ENCODE measurements at regions not wholly inside any gene's neighbourhood (a gene's known extent, or its start where the extent isn't known, plus 50 kb on each side); places are given as distances from the start of the nearest gene placed in this dataset.
"Not testable (repeated sequence)": the region's sequence is repeated elsewhere in the genome, so short reads cannot be mapped to it uniquely, and the experiment has no call there.

DNA sequence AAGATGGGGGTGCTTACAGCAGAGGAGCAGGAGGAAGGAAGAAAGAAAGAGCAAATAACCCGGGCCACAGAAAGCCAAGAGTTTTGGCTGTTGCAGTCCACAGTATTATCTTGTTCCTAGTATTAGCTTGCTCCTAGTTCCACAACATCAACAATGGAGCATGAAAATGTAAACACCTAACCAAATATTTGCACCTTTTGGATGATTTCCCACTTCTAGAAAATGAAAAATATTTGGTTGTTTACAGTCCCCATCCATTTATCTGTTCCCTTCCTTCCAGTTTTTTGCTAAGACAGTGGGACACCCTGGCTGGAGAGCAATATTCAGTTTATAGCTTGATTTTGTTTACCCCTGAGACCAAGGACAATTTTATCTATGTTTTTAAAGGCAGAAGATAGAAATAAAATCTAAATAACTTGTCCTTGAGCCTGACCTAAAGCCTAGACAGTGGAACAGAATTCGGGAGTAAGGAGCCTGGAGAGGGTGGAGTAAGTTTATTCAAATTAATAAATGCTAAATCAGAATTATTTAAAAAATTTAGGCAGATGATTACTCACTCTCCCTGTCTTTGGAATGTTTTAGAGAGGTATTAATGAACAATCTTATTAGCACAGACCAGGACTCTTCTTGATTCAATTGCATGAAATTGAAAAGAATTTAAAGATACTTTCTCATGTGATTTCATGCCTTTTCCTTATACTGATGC lies 51.6 kb downstream of the RESF1 start:
- DNase-seq (ENCODE audit: low spot score): no peak

DNA sequence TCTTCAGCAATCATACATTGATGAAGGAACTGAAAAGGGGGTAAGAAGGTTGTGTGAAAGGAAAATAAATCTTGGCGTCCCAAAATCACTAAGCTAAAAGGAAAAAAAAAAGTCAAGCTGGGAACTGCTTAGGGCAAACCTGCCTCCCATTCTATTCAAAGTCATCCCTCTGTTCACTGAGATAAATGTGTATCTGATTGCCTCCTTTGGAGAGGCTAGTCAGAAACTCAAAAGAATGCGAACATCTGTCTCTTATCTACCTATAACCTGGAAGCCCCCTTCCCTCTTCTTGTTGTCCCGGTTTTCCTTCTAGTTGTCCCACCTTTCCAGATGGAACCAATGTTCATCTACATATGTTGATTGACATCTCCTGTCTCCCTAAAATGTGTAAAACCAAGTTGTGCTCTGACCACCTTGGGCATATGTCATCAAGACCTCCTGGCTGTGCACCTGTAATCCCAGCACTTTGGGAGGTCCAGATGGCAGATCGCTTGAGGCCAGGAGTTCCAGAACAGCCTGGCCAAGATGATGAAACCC lies 53.1 kb downstream of the RESF1 start:
- DNase-seq (ENCODE audit: low spot score): no peak

DNA sequence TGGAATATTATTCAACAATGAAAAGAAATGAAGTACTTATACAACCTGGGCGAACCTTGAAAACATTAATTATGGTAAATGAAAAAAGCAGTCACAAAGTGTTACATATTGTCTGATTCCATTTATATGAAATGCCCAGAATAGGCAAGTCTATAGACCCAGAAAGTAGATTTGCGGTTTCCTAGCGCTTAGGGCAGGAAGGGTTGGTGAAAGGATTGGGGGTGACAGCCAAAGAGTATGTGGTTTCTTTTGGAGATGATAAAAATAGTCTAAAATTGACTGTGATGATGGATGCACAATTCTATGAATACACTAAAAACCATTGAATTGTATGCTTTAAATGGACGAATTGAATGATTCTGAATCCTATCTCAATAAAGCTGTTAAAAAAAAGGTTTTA lies 55.8 kb downstream of the RESF1 start:
- no peak for DNase-seq (ENCODE audit: low spot score)

DNA sequence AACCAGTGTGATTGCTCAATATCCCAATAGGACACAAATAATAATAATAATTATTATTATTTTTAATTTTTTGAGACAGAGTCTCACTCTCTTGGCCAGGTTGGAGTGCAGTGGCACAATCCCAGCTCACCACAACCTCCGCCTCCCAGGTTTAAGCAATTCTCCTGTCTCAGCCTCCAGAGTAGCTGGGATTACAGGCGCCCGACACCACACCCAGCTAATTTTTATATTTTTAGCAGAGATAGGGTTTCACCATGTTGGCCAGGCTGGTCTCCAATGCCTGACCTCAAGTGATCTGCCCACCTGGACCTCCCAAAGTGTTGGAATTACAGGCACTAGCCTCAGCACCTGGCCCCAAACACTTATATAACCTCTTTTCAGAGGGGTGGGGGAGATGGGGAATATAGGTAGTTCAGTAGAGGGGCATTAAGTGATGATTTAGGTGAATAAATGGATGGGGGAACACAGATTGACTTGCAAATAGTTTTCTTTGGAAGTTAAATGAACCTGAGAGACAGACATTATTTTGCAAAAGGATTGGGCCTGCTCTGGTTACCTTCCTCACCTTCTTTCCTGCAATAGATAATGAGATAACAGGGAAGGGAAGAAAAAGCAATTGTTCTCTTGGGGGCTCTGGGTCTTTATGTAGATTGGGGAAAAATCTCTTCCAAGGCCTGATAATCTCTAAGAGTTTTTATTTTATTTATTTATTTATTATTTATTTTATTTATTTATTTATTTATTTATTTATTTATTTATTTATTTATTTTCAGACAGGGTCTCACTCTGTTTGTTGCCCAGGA lies 57.7 kb downstream of the RESF1 start:
- no peak for DNase-seq (ENCODE audit: low spot score)

DNA sequence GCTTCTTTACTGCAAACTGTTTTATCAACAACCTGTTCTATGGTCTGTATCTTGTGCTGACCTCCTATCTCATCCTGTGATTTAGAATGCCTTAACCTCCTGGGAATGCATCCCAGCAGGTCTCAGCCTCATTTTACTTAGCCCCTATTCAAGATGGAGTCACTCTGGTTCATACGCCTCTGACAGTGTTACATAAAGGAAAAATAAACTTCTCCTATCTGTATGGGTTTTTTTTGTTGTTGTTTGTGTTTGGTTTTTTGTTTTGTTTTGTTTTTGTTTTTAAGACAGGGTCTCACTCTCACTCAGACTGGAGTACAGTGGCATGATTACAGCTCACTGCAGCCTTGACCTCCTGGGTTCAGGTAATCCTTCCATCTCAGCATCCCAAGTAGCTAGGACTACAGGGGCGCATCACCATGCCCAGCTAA lies 62.1 kb downstream of the RESF1 start:
- DNase-seq (ENCODE audit: low spot score): no peak

DNA sequence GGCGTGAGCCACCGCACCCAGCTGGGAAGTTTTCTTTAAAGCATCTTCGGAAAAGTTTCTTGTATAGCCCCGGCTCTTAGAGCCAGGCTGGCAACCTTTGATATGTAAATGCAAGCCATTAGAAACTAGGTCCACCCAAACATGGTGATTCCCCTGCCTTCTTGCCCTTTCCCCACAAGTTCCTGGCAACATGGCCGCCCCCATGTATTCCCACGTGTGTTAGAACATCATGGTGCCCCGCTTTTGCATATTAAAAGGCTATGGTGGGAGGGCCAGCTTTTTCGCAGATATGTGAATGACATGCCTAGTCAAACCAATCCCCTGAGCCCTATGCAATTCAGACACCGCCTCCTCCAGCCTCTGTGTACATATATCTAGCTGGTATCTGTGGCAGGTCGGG lies 63.2 kb downstream of the RESF1 start:
- not testable (repeated sequence) for DNase-seq (ENCODE audit: low spot score)

DNA sequence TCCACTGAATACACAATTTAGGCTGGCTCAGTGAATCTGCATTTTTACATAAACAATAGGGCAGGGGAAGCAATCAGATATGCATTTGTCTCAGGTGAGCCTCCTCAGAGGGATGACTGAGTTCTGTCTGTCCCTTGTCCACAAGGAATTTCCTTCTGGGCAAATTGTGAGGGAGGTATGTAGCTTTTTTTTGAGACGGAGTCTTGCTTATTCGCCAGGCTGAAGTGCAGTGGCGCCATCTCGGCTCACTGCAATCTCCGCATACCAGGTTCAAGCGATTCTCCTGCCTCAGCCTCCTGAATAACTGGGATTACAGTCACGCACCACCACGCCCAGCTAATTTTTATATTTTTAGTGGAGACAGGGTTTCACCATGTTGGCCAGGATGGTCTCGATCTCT lies 64.6 kb downstream of the RESF1 start:
- not testable (repeated sequence) for DNase-seq (ENCODE audit: low spot score)

DNA sequence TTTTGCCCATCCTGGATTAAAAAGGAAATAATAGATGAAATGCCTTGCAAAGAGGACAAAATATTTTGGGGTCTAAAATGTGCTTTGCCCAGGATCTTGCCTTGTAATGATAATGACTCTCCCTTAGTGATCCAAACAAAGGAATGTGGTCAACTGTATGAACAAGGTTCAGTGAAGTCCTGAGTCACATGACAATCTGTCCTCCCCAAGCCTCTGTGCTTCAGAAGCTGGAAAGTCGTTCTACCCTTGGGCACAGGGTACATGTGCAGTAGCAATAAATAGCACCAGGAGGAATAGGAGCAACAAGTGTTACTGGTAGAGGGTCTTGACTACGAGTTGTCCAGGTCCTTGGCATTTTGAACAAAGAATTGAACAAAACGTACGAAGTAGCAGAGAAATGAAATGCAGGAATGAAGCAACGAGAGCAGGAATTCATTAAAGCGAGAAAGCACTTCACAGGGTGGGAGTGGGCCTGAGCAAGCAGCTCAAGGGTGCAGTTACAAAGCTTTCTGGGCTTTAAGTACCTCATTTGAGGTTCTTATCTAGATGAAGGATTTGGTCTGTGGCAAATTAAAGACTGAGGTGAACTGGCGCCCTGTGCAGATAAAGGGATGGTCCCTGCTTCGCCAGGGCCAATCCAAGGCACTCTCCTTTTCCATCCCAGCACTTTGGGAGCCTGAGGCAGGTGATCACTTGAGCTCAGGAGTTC lies 65.8 kb downstream of the RESF1 start:
- DNase-seq (ENCODE audit: low spot score): no peak

DNA sequence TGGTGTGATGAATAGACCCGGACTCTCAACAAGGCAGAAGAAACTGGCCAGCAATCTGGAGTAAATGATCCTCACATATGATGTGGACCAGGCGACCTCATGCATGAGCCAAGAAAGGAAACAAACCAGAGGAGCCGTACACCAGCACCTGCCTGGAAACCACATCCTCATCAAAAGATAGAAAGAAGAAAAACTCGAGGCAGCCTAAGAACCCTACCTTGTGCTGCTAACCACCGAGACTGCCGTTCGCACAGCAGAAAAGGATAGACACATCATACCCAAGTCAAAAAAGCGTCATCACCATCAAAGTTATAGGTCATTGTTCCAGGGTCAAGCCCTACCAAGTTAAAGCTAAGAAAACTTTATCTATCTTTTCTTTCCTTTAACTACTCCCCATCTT lies 66.7 kb downstream of the RESF1 start:
- DNase-seq (ENCODE audit: low spot score): no peak

DNA sequence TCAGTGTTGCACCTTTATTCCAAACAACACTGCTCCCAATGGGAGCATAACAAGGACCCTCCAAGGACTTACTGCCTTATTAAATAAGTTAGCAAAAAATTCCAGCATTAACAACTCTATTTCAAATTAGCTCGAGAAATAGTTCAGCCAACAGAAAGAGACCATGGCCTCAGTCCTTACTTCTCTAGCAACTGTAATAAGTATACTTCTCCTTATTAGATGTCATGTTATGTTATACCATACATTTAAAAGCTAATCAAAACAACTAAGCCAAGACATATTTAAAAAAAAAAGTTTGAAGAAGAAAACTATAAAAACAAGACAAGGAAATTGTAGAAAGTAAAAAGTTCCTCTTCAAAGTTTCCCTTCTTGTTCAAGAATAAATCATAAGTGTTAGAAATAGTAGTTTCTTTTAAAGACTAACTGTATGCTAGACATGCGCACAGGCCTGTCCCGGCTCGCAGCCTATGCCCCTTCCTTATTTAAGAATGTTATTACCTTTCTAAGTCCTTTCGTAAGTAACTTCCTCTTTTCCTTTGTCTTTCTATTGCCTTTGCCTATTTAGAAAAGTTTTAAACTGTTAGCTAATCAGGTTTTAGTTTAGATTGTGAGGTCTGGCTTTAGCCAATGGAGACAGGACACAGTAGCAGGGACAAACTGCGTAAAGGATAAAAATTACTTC lies 68.6 kb downstream of the RESF1 start:
- no peak for DNase-seq (ENCODE audit: low spot score)

DNA sequence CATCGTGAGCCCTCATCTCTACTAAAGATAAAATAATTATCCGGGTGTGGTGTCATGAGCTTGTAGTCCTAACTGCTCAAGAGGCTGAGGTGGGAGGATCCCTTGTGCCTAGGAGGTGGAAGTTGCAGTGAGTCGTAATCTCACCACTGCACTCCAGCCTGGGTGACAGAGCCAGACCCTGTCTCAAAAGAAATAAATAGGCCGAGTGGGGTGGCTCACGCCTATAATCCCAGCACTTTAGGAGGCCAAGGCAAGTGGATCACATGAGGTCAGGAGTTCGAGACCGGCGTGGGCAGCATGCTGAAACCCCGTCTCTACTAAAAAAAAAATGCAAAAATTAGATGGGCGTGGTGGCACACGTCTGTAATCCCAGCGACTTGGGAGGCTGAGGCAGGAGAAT lies 70.9 kb downstream of the RESF1 start:
- DNase-seq (ENCODE audit: low spot score): no peak

DNA sequence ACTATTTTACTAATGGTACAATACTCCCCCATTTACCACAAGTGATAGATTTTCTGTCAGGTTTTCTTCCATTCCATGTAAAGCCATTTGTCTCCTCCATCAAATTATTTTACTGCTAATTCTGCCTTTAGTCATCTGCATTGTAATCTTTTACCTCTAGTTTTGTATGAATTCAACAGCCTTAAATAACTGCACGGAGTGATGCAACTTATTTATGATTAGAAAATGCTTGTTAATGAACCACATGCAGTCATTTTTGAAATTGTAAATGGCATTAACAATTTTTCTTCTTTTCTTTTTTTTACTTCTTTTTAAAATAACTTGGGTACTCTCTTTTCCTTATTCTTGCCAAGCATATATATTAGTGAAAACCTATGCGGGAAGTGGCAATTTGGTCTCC lies 71.5 kb downstream of the RESF1 start:
- no peak for DNase-seq (ENCODE audit: low spot score)

DNA sequence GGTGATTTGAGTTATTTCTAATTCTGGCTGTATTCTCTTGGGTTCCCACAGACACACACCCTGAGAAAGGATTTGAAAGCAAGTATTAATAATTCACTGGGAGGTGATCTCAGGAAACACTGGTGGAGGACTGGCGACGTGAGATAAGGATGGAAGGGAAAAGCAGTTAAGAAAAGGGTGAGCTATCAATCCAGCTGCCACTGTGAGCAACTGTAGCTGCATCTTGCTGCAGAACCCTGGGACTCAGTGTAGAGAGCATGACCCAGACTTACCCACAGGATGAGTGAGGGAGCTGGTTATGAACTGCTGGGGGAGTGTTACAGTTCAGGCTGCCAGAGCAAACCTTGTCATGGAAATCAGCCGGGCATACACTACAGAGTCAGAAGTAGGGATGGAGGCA lies 71.9 kb downstream of the RESF1 start:
- DNase-seq (ENCODE audit: low spot score): no peak

DNA sequence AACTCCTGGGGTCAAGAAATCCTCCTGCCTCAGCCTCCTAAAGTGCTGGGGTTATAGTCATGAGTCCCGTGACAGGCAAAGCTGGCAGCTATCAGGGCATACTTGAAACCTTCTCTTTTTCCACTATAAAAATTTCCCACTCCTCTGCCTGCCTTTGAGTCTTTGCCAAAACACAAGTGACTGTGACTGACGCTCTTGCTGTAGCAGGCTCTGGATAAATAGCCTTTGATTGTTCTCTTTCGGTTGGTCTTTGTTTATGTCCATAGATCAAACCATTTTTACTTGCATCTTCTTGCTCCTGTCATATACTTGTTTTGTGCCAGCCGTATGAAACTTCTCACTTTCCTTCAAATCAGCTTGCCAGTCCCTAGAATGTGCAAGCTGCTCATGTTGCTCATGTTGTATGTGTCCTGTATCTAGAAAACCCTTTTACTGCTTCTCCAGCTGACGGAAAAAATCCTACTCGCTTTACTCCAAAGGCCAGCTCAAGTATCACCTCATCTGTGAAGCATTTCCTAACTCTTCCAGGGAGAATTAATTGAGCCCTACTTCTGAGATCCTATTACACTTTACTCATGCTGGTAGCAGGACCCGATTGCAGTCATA lies 73.1 kb downstream of the RESF1 start:
- no peak for DNase-seq (ENCODE audit: low spot score)

DNA sequence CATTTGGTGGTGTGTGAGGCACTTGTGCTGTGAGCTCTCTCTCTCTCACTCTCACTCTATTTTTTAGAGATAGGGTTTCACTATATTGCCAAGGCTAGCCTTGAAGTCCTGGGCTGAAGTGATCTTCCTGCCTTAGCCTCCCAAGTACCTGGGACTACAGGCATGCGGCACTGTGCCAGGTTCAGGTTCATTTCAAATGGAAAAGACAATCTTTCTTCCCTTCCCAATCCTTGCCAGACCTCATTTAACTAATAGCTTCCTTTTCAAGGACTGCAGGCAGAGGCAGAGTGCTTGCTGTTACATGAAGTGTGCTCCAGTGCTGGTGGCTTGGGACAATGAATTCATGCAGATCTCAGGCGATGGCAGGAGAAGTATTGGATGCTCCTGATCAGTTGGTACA lies 73.2 kb upstream of the BICD1 start:
- no peak for DNase-seq (ENCODE audit: low spot score)

DNA sequence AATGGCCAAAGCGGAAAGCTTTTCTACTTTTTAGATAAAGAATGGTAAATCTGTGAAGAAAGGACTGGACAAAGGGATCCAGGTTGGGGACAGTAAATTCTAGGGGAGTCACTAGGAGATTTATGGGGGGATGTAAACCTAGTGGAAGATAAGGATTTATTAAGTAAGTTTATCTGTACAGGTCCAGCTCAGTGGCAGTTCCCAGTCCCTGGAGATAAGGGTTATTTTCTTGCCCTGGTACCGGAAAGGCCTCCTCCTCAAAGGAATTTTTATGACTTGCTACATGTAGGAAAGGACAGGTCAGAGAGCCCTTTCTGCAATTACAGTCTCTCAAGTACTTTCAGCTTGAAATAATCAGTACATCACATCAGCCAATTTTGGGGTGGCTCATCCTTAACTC lies 72.6 kb upstream of the BICD1 start:
- no peak for DNase-seq (ENCODE audit: low spot score)

DNA sequence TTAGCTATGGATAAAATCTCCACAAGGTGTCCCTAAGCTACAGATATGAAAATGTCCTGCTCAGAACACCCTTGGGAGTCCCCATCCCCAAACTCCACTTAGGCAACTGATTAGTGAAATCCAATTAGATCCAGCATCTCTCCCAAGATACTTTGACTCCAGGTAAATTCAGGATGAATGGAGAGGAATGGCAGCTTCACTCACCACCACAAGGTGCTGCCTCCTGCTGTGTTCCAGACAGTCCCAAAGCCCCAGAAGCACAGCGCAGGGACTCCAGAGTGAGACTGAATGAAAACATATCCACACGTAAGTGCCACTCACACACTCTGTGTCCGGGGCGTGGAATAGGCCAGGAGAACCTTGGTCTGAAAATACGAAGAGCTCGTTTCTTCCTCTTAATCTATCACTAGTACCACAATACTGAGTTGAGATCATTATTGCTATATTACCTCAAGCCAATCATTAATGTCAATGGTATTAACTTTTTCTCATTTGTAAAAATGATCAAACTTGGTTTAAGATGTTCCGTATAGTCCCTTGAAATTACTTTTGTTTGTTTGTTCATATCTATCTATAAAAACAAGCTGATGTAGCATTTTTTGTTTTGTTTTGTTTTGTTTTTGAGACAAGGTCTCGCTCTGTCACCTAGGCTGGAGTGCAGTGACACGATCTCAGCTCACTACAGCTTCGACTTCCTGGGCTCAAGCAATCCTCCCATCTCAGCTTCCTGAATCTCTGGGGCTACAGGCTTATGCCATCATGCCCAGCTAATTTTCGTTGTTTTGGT lies 70.0 kb upstream of the BICD1 start:
- DNase-seq (ENCODE audit: low spot score): peak; percentile 49

DNA sequence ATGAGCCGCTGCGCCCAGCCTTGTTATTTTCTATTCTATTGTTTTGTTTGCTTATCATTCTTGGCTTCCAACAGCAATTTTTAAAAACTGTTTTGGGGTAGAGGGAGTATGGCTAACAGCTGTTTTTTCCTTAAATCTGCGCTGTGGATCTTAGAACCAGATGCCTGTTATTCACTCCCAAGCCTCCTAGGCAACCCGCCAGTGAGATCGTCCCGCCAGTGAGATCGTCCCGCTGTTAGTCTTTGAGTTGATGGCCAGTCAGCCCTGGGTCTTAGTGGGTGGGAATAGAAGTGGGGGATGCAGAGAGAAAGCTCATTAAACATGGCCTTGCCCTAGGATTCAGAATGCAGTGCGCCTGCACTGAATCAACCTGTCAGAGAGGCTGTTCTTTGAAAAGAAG lies 67.3 kb upstream of the BICD1 start:
- no peak for DNase-seq (ENCODE audit: low spot score)

DNA sequence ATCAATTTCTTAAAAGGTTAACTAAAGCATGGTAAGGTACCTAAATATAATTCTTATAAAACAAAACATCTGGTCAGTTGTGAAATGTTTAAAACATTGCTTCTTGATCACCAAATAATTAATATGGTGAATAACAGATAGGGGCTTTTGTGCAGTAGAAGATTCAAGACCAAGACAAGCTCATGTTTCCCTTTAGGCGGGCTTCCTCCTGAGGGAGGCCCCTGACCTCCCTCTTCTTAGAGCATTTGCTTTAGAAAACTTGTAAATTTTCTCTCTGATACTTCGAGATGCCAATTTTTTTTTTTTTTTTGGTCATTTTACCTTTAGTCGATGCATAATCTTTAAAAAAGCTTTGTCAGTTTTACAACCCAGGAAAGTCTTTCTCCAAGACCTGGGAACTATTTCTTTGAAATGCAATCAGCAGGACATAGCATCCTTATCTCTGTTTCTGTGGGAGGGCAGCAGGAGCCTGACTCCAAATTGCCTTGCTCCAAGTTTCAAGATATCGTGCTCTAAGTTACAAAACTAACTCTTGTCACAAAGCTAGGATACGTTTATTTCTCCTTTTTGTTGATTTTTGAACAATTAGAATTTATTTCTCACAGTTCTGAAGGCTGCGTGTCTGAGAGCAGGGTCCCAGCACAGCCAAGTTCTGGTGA lies 66.6 kb upstream of the BICD1 start:
- no peak for DNase-seq (ENCODE audit: low spot score)

DNA sequence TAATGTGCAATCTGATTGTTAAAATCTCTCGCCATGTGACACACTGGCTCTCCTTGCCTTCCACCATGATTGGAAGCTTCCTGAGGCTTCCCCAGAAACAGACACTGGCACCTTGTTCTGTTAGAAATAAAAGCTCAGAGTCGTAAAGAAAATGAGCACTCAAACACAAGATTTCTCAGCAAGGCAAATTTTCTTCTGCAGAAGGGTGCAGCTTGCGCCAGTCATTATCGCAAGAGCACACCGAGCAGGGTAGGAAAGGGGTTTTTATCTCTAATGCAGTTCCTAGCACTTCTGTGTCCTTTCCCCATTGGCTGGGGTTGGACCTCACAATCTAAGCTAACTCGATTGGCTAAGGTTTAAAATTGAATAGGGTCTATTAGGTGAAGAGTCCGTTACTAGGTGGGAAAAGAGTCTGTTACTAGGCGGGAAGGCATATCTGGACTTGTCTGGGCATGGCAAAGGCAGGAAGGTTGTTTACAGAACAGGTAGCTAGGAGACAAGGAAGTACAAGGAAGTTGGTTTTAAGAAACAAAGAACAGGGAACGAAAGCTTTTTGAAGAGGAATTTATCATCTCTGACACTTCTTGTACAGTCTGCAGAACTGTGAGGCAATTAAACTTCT lies 62.6 kb upstream of the BICD1 start:
- no peak for DNase-seq (ENCODE audit: low spot score)

Data from D341Med (cell line).